HL-60 (cell line): ENCODE measurements at regions not wholly inside any gene's neighbourhood (a gene's known extent, or its start where the extent isn't known, plus 50 kb on each side); places are given as distances from the start of the nearest gene placed in this dataset.

Experiments used
- GABPA ChIP-seq: IDR thresholded peaks from 2 replicates; pipeline ENCODE4 v1.6.1; 2012; ENCODE audit warnings: low read depth
- POLR2AphosphoS5 ChIP-seq: IDR thresholded peaks from 2 replicates; pipeline ENCODE4 v1.6.1; 2012; ENCODE audit warnings: low read depth
- TF ChIP-seq, protein P1 (sequence below): IDR thresholded peaks from one replicate; pipeline ENCODE4 v1.5.1; 2011; ENCODE audit warnings: low read length, control low read depth, inconsistent platforms; ENCODE audit not compliant: insufficient read depth

- TF ChIP-seq POLR2AphosphoS5, result no peak
- TF ChIP-seq, protein P1, sequence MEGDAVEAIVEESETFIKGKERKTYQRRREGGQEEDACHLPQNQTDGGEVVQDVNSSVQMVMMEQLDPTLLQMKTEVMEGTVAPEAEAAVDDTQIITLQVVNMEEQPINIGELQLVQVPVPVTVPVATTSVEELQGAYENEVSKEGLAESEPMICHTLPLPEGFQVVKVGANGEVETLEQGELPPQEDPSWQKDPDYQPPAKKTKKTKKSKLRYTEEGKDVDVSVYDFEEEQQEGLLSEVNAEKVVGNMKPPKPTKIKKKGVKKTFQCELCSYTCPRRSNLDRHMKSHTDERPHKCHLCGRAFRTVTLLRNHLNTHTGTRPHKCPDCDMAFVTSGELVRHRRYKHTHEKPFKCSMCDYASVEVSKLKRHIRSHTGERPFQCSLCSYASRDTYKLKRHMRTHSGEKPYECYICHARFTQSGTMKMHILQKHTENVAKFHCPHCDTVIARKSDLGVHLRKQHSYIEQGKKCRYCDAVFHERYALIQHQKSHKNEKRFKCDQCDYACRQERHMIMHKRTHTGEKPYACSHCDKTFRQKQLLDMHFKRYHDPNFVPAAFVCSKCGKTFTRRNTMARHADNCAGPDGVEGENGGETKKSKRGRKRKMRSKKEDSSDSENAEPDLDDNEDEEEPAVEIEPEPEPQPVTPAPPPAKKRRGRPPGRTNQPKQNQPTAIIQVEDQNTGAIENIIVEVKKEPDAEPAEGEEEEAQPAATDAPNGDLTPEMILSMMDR, result no peak
- no peak for TF ChIP-seq GABPA
Measured at GRCh38 chr16:79954921-79955705, 354.6 kb upstream of the MAF start.
